ENCODE measurements at regions not wholly inside any gene's neighbourhood (a gene's known extent, or its start where the extent isn't known, plus 50 kb on each side); places are given as distances from the start of the nearest gene placed in this dataset.

DNA sequence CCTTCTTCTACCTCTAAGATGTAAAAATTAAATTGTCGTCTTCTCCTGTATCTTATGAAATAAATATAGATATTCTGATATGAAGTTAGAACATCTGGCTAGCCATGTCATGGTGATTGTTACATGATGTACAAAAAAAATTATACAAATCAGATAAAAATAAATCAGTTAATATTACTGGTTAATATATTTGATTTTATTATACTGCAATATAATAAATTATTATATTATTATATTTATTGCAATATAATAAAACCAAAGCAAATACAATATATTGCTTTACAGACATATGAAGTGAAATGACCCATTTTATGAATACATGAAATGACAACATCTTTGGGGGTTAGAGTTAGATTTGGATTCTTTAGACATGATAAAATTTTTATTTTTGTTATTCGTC is 72.3 kb upstream of the NAALADL2 start:
- no peak for TF ChIP-seq CTCF (conservative IDR thresholded peaks at IDR 0.05; ENCODE audit: low read depth, low read length)
- TF ChIP-seq EZH2 (IDR thresholded peaks at IDR 0.05; ENCODE audit: borderline replicate concordance, low read depth, low read length, poor library complexity, severe bottlenecking) = no peak

All from A673 (cell line).